Daoy (cell line): ENCODE measurements at regions not wholly inside any gene's neighbourhood (a gene's known extent, or its start where the extent isn't known, plus 50 kb on each side); places are given as distances from the start of the nearest gene placed in this dataset.
"Not testable (repeated sequence)": the region's sequence is repeated elsewhere in the genome, so short reads cannot be mapped to it uniquely, and the experiment has no call there.

ENCODE experiments used
- DNase-seq: peaks from one replicate; pipeline ENCODE4 v3.0.0-alpha.2; 2015; ENCODE audit warnings: low read depth

- no peak for DNase-seq
These were observed 453.8 kb downstream of the RAP2B start for GRCh38 chr3:153615863-153616262.

GRCh38 chr3:153617463-153617862, 455.4 kb downstream of the RAP2B start:
- no peak for DNase-seq

- no peak for DNase-seq
These were observed 456.1 kb downstream of the RAP2B start for GRCh38 chr3:153618176-153618575.

GRCh38 chr3:153619268-153619667, 457.2 kb downstream of the RAP2B start:
- DNase-seq = no peak

GRCh38 chr3:153621953-153622352, 459.9 kb downstream of the RAP2B start:
- no peak for DNase-seq

DNA sequence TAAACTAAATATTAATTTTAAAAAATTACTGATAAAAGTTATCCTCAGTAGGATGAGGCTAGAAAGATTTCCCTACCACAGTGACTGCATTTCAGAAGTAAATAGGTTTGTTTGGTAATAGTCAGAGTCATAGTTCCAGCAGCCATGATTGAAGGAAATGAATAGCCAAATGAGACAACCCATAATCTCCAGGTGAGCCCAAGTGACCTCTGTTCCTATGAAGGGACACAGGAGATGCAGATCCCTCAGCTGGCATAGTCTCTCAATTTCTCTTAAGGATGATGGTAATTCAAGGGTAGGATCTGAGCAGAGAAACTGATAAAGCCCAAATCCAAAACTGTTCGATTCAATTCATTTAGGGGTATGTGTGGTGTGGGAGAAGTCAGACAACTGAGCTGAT, 461.8 kb downstream of the RAP2B start:
- DNase-seq = no peak

GRCh38 chr3:153624310-153625030, 462.4 kb downstream of the RAP2B start:
- DNase-seq = no peak

GRCh38 chr3:153625506-153625905, 463.5 kb downstream of the RAP2B start:
- no peak for DNase-seq

DNA sequence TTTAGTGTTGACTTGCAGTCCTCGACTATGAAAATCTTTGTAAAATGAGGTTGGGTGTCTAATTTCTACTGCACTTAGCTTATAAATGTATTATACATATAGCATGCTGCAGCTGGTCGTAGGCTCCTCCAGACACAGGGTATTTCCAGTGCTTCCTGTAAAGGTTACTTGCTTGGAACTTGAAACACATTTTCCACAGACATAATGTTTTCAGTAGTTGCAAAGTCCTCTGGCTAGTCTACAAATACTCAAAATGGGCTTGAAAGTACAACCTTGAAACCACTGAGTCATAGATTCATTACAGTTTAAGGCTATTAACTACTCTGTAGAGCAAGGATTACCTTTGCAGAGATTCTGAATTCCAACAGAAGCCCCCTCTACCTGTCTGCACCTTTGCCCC, 464.1 kb downstream of the RAP2B start:
- no peak for DNase-seq

DNA sequence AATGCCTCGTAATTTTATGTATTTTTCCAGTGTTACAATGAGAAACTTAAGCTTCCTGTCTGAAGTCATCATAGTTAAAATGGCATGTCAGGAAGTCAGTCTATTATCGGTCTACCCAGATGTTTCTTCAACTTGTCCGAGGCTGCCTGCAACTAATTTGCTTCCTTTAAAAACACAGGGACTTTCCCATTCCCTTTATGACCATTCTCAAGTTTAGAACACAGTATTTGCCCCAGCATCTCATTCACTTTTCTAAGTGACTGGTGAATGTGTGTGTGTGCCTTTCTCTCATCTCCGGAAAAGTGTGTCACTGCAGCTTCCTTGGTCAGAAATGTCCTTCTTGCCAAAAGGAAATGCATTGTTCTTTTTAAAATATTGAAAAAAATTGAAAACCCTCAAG, 466.6 kb downstream of the RAP2B start:
- DNase-seq = no peak

DNA sequence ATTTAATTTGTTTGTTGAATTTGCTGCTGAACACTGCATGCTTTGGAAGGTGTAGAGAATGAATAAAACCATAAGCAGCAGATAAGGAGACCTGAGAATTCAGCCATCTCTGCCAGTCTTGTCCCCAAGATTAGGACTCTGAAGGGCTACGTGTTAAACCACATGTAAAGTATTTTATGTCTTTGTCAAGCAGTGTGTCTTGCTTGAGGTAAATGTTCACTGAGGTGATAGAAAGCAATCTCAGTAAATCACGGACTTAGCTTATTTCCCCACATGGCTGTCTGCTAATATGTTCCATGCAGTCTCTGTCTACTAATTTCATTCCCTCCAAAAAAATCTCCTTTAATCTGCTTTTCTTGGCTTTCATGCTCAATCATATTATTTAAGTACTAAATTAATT, 467.1 kb downstream of the RAP2B start:
- no peak for DNase-seq

- DNase-seq = no peak
These were observed 469.1 kb downstream of the RAP2B start for GRCh38 chr3:153631102-153631501.

DNA sequence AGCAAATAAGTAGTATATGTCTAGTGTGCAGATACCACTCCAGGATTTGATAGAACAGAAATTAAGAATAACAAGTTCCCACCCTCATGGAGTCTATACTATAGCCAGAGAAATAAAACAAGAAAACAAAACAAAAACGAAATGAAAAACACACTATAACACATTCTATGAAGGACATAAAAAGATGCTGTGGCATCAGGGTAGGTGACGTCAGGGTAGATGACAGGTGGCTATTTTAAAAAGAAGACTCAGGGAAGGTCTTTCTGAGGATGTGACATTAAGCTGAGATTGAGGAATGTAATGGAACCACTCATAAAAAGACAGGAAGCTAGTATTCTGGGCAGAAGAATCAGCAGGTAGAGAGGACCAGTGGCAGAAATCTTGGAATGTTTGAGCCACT, 469.6 kb downstream of the RAP2B start:
- no peak for DNase-seq

GRCh38 chr3:153633407-153633806, 471.4 kb downstream of the RAP2B start:
- no peak for DNase-seq

- DNase-seq = no peak
These were observed 472.7 kb downstream of the RAP2B start for GRCh38 chr3:153634683-153635082.

DNA sequence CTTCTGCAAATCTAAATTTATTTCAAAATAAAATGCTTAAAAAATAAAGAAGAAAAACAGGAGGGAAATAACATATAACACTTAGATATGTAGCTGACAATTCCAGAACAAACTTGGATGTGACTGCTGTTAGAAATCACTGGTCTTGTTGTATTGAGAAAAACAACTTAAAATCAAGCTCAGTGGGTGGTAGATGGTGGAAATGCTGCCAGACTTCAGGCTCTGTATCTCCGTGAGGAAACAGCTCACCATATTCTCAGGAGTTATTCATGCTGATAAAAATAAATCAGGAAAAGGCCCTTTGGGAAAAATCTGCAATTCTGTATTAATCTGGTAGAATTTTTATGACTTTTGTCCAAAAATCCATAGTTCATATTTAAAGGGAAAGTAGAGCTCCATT, 477.6 kb downstream of the RAP2B start:
- no peak for DNase-seq

- no peak for DNase-seq
These were observed 479.0 kb downstream of the RAP2B start for GRCh38 chr3:153640689-153641665.

- not testable (repeated sequence) for DNase-seq
These were observed 478.6 kb upstream of the ARHGEF26 start for GRCh38 chr3:153642576-153642975.

DNA sequence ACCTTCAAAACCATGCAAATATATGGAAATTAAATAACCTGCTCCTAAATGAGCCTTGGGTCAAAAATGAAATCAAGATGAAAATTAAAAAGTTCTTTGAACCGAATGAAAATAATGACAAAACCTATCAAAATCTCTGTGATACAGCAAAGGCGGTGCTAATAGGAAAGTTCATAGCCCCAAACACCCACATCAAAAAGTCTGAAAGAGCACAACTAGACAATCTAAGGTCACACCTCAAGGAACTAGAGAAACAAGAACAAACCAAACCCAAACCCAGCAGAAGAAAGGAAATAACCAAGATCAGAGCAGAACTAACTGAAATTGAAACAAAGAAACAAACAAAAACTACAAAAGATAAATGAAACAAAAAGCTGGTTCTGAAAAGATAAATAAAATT, 477.7 kb upstream of the ARHGEF26 start:
- not testable (repeated sequence) for DNase-seq

DNA sequence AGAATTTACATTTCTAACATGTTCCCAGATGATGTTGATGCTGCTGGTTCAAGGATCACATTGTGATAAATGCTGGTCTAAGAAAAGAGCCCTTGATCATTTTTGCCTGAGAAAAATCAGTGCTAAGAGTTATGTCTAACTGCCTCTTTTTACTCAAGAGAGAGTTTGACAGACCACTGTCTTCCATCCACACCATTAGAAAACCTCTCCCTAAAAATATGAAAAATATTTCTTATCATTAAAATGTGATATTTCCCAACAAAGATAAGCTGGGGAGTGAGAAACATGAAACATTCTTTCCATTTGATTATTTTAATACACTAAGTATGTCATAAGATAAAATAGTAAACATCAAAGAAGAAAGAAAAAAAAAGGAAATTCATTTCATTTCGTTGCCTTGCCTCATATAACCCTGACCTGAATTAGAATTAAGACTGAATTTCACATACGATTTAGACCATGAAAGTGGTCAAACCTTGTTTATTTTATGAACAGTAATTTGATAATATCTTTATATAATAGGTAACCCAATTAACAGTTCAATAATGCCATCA, 471.8 kb upstream of the ARHGEF26 start:
- DNase-seq = no peak

- DNase-seq = no peak
These were observed 469.1 kb upstream of the ARHGEF26 start for GRCh38 chr3:153652076-153652475.

DNA sequence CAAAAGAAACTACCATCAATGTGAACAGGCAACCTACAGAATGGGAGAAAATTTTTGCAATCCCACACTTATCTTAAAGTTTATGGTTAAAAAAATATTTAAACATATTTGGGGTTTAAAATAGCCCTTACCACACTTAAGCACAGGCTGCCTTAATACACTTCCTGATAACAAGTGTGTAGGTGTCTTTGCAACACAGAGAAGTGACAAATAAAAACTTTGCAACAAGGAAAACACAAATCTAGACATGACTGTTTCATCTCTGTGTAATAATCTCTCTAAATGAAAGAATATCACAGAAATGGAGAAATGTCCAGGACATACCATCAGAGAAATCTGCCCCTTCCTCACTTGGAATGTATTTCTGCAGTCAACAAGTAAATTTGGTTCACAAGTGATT, 464.1 kb upstream of the ARHGEF26 start:
- no peak for DNase-seq

DNA sequence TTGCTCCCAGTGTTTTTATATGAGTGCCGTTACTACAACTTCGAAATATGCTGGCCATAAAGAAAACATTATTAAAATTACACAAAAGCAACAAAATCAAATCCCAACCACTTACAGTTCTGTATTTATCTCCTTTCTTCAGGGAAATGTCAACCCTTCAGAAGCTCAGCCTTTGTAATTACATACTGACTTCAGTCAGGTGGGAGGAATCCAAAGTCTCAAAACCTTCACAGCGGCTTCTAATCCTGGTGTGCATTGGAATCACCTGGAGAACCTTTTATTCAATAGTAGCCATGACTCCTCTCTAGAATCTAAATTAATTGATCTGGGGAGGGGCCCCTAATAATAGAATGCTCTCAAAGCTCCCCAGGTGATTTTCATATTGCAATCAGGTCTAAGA, 463.7 kb upstream of the ARHGEF26 start:
- no peak for DNase-seq
